ENCODE measurements at regions not wholly inside any gene's neighbourhood (a gene's known extent, or its start where the extent isn't known, plus 50 kb on each side); places are given as distances from the start of the nearest gene placed in this dataset.
"Not testable (repeated sequence)": the region's sequence is repeated elsewhere in the genome, so short reads cannot be mapped to it uniquely, and the experiment has no call there.

- no peak for DNase-seq
These were observed 267.3 kb upstream of the TBL1XR1 start for GRCh38 chr3:177464392-177465256.

GRCh38 chr3:177465257-177465642, 268.0 kb upstream of the TBL1XR1 start:
- DNase-seq = no peak

- DNase-seq = no peak
These were observed 268.8 kb upstream of the TBL1XR1 start for GRCh38 chr3:177466074-177466473.

- DNase-seq = not testable (repeated sequence)
These were observed 269.3 kb upstream of the TBL1XR1 start for GRCh38 chr3:177466622-177467021.

GRCh38 chr3:177467247-177467985, 270.1 kb upstream of the TBL1XR1 start:
- DNase-seq = no peak

- no peak for DNase-seq
These were observed 271.0 kb upstream of the TBL1XR1 start for GRCh38 chr3:177468331-177468730.

GRCh38 chr3:177468816-177469215, 271.5 kb upstream of the TBL1XR1 start:
- DNase-seq = no peak

- DNase-seq = no peak
These were observed 271.9 kb upstream of the TBL1XR1 start for GRCh38 chr3:177469216-177469615.

- DNase-seq = no peak
These were observed 273.1 kb upstream of the TBL1XR1 start for GRCh38 chr3:177470197-177470941.

GRCh38 chr3:177471733-177472480, 274.6 kb upstream of the TBL1XR1 start:
- DNase-seq = no peak

- DNase-seq = no peak
These were observed 275.9 kb upstream of the TBL1XR1 start for GRCh38 chr3:177473184-177473583.

GRCh38 chr3:177473903-177474302, 276.6 kb upstream of the TBL1XR1 start:
- DNase-seq = no peak

- DNase-seq = no peak
These were observed 277.5 kb upstream of the TBL1XR1 start for GRCh38 chr3:177474652-177475355.

- no peak for DNase-seq
These were observed 278.0 kb upstream of the TBL1XR1 start for GRCh38 chr3:177475356-177475665.

GRCh38 chr3:177476495-177476894, 279.2 kb upstream of the TBL1XR1 start:
- DNase-seq = no peak

- DNase-seq = no peak
These were observed 279.7 kb upstream of the TBL1XR1 start for GRCh38 chr3:177476921-177477435.

- DNase-seq = no peak
These were observed 281.0 kb upstream of the TBL1XR1 start for GRCh38 chr3:177478170-177478867.

- no peak for DNase-seq
These were observed 282.3 kb upstream of the TBL1XR1 start for GRCh38 chr3:177479630-177480029.

- peak in 1 of 2 donors; percentile 69 for DNase-seq
These were observed 284.0 kb upstream of the TBL1XR1 start for GRCh38 chr3:177481329-177481728.

GRCh38 chr3:177482048-177482691, 284.9 kb upstream of the TBL1XR1 start:
- DNase-seq = no peak
